SK-N-SH (cell line): ENCODE measurements at regions not wholly inside any gene's neighbourhood (a gene's known extent, or its start where the extent isn't known, plus 50 kb on each side); places are given as distances from the start of the nearest gene placed in this dataset.

Source experiments
- CTCF ChIA-PET: fragments of 300-600, 350-600 bp; formaldehyde crosslinking; extraction: SDS; loops from one replicate; lab custom pipeline; 2021; lab: Yijun Ruan, JAX
- POLR2A ChIA-PET: fragments of 350-600 bp; sonication (Branson Sonifier 250); formaldehyde crosslinking; extraction: SDS; loops from one replicate; lab custom pipeline; 2020; ENCODE audit warnings: antibody characterized with exemption, inconsistent platforms; lab: Yijun Ruan, JAX
- DNase-seq: peaks from one replicate; pipeline ENCODE4 v3.0.0; 2012
- H2AFZ ChIP-seq: fragments of 200-600 bp; sonication (generic); 2 replicates; pipeline ENCODE4 v1.8.1; 2016; ENCODE audit warnings: antibody characterized with exemption, mild to moderate bottlenecking, low read depth
- H3F3A ChIP-seq: fragments of 200-600 bp; sonication (generic); replicated peaks from 2 replicates; pipeline ENCODE3; 2016; ENCODE audit warnings: antibody characterized with exemption, mild to moderate bottlenecking; ENCODE audit not compliant: insufficient read depth
- H3K27ac ChIP-seq, 2 experiments: fragments of 200-500 bp in 1 of 2; fragments of 200-600 bp in 1 of 2; sonication (Bioruptor generic) in 1 of 2; sonication (generic), shearing (Covaris generic) in 1 of 2; 2 replicates each; pipeline versions ENCODE4 v1.5.1 to v1.6.1; 2014 to 2016; ENCODE audit warnings: low read depth in 2 of 2, inconsistent platforms in 1 of 2, low read length in 1 of 2, mild to moderate bottlenecking in 1 of 2, mixed read lengths in 1 of 2
- H3K27me3 ChIP-seq: fragments of 200-600 bp; sonication (generic), shearing (Covaris generic); 2 replicates; pipeline ENCODE4 v1.6.1; 2016; ENCODE audit warnings: mixed run types; ENCODE audit not compliant: insufficient read depth
- H3K36me3 ChIP-seq, 2 experiments: fragments of 200-500 bp in 1 of 2; fragments of 200-600 bp in 1 of 2; sonication (Bioruptor generic) in 1 of 2; sonication (generic) in 1 of 2; replicated peaks in 1 of 2; 2 replicates each; pipeline versions ENCODE3 to v1.5.1; 2014 to 2016; ENCODE audit warnings: low read length in 1 of 2, mild to moderate bottlenecking in 1 of 2; ENCODE audit not compliant: insufficient read depth in 2 of 2, control insufficient read depth in 1 of 2
- H3K4me1 ChIP-seq, 2 experiments: fragments of 200-500 bp in 1 of 2; fragments of 200-600 bp in 1 of 2; sonication (Bioruptor generic) in 1 of 2; sonication (generic), shearing (Covaris generic) in 1 of 2; 2 replicates each; pipeline versions ENCODE4 v1.5.1 to v1.6.1; 2014 to 2016; ENCODE audit warnings: low read depth in 1 of 2, low read length in 1 of 2, mixed run types in 1 of 2; ENCODE audit not compliant: insufficient read depth in 2 of 2, control insufficient read depth in 1 of 2
- H3K4me2 ChIP-seq: fragments of 200-600 bp; sonication (generic), shearing (Covaris generic); 2 replicates; pipeline ENCODE4 v1.6.1; 2017; ENCODE audit warnings: mixed run types
- H3K4me3 ChIP-seq, 2 experiments: fragments of 200-500 bp in 1 of 2; fragments of 200-600 bp in 1 of 2; sonication (Bioruptor generic) in 1 of 2; sonication (generic), shearing (Covaris generic) in 1 of 2; 2 replicates each; pipeline versions ENCODE4 v1.5.1 to v1.8.1; 2014 to 2016; ENCODE audit warnings: low read depth in 2 of 2, inconsistent platforms in 1 of 2, low read length in 1 of 2, mild to moderate bottlenecking in 1 of 2, mixed read lengths in 1 of 2, moderate library complexity in 1 of 2
- H3K79me2 ChIP-seq: fragments of 200-600 bp; sonication (generic); 2 replicates; pipeline ENCODE4 v1.8.1; 2017; ENCODE audit warnings: mild to moderate bottlenecking; ENCODE audit not compliant: insufficient read depth
- H3K9ac ChIP-seq: fragments of 200-600 bp; sonication (generic); 2 replicates; pipeline ENCODE4 v1.6.1; 2017; ENCODE audit warnings: mixed run types
- H3K9me2 ChIP-seq: fragments of 200-600 bp; sonication (generic); 2 replicates; pipeline ENCODE4 v1.6.1; 2017; ENCODE audit warnings: mixed run types
- H3K9me3 ChIP-seq: fragments of 200-600 bp; sonication (generic); 2 replicates; pipeline ENCODE4 v1.6.1; 2017; ENCODE audit warnings: mixed run types, mild to moderate bottlenecking, moderate library complexity
- H4K20me1 ChIP-seq: fragments of 200-600 bp; sonication (generic); 2 replicates; pipeline ENCODE4 v1.6.1; 2017; ENCODE audit warnings: mild to moderate bottlenecking, mixed run types; ENCODE audit not compliant: insufficient read depth
- ELF1 ChIP-seq: IDR thresholded peaks from 2 replicates; pipeline ENCODE4 v1.4.0; 2012
- EZH2phosphoT487 ChIP-seq: fragments of 200-600 bp; sonication (generic); IDR thresholded peaks from 2 replicates; pipeline ENCODE4 v1.6.1; 2017; ENCODE audit warnings: low read depth, mixed run types, mild to moderate bottlenecking, antibody characterized with exemption, moderate library complexity, borderline replicate concordance
- GABPA ChIP-seq: IDR thresholded peaks from 2 replicates; pipeline ENCODE4 v1.4.0; 2012; ENCODE audit warnings: low read depth, mild to moderate bottlenecking
- MEF2A ChIP-seq: IDR thresholded peaks from 2 replicates; pipeline ENCODE4 v1.4.0; 2012; ENCODE audit warnings: low read depth, borderline replicate concordance
- MXI1 ChIP-seq: IDR thresholded peaks from 2 replicates; pipeline ENCODE4 v1.6.1; 2012; ENCODE audit warnings: mild to moderate bottlenecking, low read depth, low read length, improper control_type of control experiment
- NFIC ChIP-seq: IDR thresholded peaks from 2 replicates; pipeline ENCODE4 v1.4.0; 2012; ENCODE audit warnings: borderline replicate concordance
- RAD21 ChIP-seq: IDR thresholded peaks from 2 replicates; pipeline ENCODE4 v1.6.1; 2012; ENCODE audit warnings: mild to moderate bottlenecking, low read length
- RCOR1 ChIP-seq: fragments of 150-350 bp; IDR thresholded peaks from 2 replicates; pipeline ENCODE4 v1.6.1; 2017; ENCODE audit warnings: antibody characterized with exemption, low read length
- RXRA ChIP-seq: IDR thresholded peaks from 2 replicates; pipeline ENCODE4 v1.4.0; 2012; ENCODE audit warnings: low read depth, mild to moderate bottlenecking, borderline replicate concordance
- SMC3 ChIP-seq: IDR thresholded peaks from 2 replicates; pipeline ENCODE4 v1.6.1; 2012; ENCODE audit warnings: low read depth, low read length, improper control_type of control experiment
- TEAD4 ChIP-seq: IDR thresholded peaks from 2 replicates; pipeline ENCODE4 v1.4.0; 2012; ENCODE audit warnings: mild to moderate bottlenecking, borderline replicate concordance; ENCODE audit not compliant: insufficient read depth
- YY1 ChIP-seq: IDR thresholded peaks from 2 replicates; pipeline ENCODE4 v1.4.0; 2012; ENCODE audit warnings: low read depth, mild to moderate bottlenecking
- WGBS: methylation state at CpG from one replicate; pipeline ENCODE4 v1.1.6; 2017; ENCODE audit warnings: low lambda C conversion rate; 5-methylcytosine and 5-hydroxymethylcytosine counted together
- TF ChIP-seq, protein P1 (sequence below): IDR thresholded peaks from 2 replicates; pipeline ENCODE4 v1.6.1; 2012; ENCODE audit warnings: mild to moderate bottlenecking, low read depth, low read length, moderate library complexity
- TF ChIP-seq, protein P2 (sequence below): fragments of 150-350 bp; IDR thresholded peaks from 2 replicates; pipeline ENCODE4 v1.6.1; 2016; ENCODE audit warnings: mild to moderate bottlenecking, low read depth, low read length
- TF ChIP-seq, protein P3 (sequence below): fragments of 150-350 bp; IDR thresholded peaks from 2 replicates; pipeline ENCODE4 v1.6.1; 2017; ENCODE audit warnings: antibody characterized with exemption, low read length, low read depth, borderline replicate concordance

DNA sequence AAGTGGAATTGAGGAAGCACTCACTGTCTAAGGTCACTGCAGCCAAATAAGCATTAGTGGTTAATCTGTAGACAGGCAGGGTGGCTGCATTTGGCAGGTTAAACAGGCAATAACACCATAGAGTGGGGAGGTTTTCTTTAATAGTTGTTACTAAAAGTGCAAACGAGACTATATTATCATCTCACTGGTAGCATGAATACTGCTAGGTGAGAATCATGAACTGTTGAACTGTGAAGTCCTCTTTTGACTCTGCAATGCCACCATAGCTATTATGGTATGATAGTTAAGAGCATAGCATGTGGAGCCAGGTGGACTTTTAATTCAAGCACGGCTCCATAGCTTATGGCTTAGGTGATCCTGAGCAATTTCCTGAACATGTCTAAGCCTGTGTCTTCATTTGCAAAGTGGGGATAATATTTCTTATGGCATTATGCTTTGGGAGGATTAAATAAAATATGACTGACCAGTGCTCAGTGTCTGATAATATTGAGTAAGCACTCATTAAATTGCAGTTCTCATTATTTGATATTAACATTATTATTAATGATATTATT lies 235.6 kb upstream of the HHIP start:
- H2AFZ ChIP-seq: no peak overlapping the region
- no peaks in the 10 kb centered on the region for H3K79me2 ChIP-seq
- H3K27ac ChIP-seq: no peak overlapping the region
- TF ChIP-seq GABPA (no peak), EZH2phosphoT487 (no peak), RAD21 (no peak), MEF2A (no peak), NFIC (no peak), RXRA (no peak), SMC3 (no peak), YY1 (no peak), ELF1 (no peak), TEAD4 (no peak), MXI1 (no peak), RCOR1 (no peak)
- TF ChIP-seq, protein P1, sequence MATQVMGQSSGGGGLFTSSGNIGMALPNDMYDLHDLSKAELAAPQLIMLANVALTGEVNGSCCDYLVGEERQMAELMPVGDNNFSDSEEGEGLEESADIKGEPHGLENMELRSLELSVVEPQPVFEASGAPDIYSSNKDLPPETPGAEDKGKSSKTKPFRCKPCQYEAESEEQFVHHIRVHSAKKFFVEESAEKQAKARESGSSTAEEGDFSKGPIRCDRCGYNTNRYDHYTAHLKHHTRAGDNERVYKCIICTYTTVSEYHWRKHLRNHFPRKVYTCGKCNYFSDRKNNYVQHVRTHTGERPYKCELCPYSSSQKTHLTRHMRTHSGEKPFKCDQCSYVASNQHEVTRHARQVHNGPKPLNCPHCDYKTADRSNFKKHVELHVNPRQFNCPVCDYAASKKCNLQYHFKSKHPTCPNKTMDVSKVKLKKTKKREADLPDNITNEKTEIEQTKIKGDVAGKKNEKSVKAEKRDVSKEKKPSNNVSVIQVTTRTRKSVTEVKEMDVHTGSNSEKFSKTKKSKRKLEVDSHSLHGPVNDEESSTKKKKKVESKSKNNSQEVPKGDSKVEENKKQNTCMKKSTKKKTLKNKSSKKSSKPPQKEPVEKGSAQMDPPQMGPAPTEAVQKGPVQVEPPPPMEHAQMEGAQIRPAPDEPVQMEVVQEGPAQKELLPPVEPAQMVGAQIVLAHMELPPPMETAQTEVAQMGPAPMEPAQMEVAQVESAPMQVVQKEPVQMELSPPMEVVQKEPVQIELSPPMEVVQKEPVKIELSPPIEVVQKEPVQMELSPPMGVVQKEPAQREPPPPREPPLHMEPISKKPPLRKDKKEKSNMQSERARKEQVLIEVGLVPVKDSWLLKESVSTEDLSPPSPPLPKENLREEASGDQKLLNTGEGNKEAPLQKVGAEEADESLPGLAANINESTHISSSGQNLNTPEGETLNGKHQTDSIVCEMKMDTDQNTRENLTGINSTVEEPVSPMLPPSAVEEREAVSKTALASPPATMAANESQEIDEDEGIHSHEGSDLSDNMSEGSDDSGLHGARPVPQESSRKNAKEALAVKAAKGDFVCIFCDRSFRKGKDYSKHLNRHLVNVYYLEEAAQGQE: no peak
- TF ChIP-seq, protein P2, sequence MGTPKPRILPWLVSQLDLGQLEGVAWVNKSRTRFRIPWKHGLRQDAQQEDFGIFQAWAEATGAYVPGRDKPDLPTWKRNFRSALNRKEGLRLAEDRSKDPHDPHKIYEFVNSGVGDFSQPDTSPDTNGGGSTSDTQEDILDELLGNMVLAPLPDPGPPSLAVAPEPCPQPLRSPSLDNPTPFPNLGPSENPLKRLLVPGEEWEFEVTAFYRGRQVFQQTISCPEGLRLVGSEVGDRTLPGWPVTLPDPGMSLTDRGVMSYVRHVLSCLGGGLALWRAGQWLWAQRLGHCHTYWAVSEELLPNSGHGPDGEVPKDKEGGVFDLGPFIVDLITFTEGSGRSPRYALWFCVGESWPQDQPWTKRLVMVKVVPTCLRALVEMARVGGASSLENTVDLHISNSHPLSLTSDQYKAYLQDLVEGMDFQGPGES: no peak
- TF ChIP-seq, protein P3, sequence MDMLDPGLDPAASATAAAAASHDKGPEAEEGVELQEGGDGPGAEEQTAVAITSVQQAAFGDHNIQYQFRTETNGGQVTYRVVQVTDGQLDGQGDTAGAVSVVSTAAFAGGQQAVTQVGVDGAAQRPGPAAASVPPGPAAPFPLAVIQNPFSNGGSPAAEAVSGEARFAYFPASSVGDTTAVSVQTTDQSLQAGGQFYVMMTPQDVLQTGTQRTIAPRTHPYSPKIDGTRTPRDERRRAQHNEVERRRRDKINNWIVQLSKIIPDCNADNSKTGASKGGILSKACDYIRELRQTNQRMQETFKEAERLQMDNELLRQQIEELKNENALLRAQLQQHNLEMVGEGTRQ: no peak
- H3K4me2 ChIP-seq: no peak overlapping the region
- no peaks in the 10 kb centered on the region for H3K9me3 ChIP-seq
- H3K9ac ChIP-seq: no peak overlapping the region
- no peaks in the 10 kb centered on the region for H3K9me2 ChIP-seq
- no peak overlapping the region for H3K4me3 ChIP-seq
- no peaks in the 10 kb centered on the region for H4K20me1 ChIP-seq
- no peaks in the 10 kb centered on the region for H3K36me3 ChIP-seq
- WGBS: 6% methylated on average over 2 of the region's 2 CpGs
- H3F3A ChIP-seq: peaks cover 4% of the 10 kb centered on the region
- DNase-seq: no peak
- CTCF ChIA-PET: no interaction called here
- H3K27me3 ChIP-seq: no peaks in the 10 kb centered on the region; the same call in 1 of the 2 replicates
- POLR2A ChIA-PET: no interaction called here
- H3K4me1 ChIP-seq: no peaks in the 10 kb centered on the region
